Uterus (tissue), 3 donors: ENCODE measurements at regions not wholly inside any gene's neighbourhood (a gene's known extent, or its start where the extent isn't known, plus 50 kb on each side); places are given as distances from the start of the nearest gene placed in this dataset.

Experiments
- DNase-seq, 2 donors: peaks; one replicate each; pipeline ENCODE4 v3.0.0-alpha.2; 2019 to 2020
- H3K27ac ChIP-seq, 2 donors: fragments of 200-600 bp; sonication (generic); 1 replicate in 1 of 2; 2 replicates in 1 of 2; pipeline ENCODE4 v1.5.1; 2016 to 2018
- H3K27me3 ChIP-seq, 2 donors: fragments of 200-600 bp; sonication (generic); one replicate each; pipeline ENCODE4 v1.5.1; 2018 to 2019; ENCODE audit warnings: control low read depth in 1 of 2
- H3K36me3 ChIP-seq, 2 donors: fragments of 200-600 bp; sonication (generic); one replicate each; pipeline ENCODE4 v1.5.1; 2019; ENCODE audit warnings: control low read depth in 1 of 2
- H3K4me1 ChIP-seq, 2 donors: fragments of 200-600 bp; sonication (generic); one replicate each; pipeline ENCODE4 v1.5.1; 2018 to 2019; ENCODE audit warnings: control low read depth in 1 of 2
- H3K4me3 ChIP-seq, 2 donors: fragments of 200-600 bp; sonication (generic); 1 replicate in 1 of 2; 2 replicates in 1 of 2; pipeline ENCODE4 v1.5.1; 2018 to 2019; ENCODE audit warnings: mild to moderate bottlenecking in 1 of 2
- H3K9me3 ChIP-seq, 2 donors: fragments of 200-600 bp; sonication (generic); one replicate each; pipeline ENCODE4 v1.5.1; 2019; ENCODE audit warnings: control low read depth in 1 of 2
- CTCF ChIP-seq, 4 experiments: fragments of 200-600 bp in 2 of 4; fragments of 450-650 bp in 2 of 4; sonication (generic) in 2 of 4; IDR thresholded peaks; one replicate each; pipeline ENCODE4 v1.5.1; 2016 to 2019; ENCODE audit warnings: antibody characterized with exemption in 4 of 4, mild to moderate bottlenecking in 2 of 4, moderate library complexity in 1 of 4
- POLR2A ChIP-seq, 2 donors: fragments of 450-650 bp; IDR thresholded peaks; one replicate each; pipeline ENCODE4 v1.6.1; 2016; ENCODE audit warnings: antibody characterized with exemption in 2 of 2, mild to moderate bottlenecking in 1 of 2, moderate library complexity in 1 of 2
- intact Hi-C: fragments of 100-400 bp; cut with DNase I; formaldehyde crosslinking; loops from one replicate; pipeline ENCODE4 v1.15.1; 2023; ENCODE audit warnings: low total_unique reads
- donor health status: DM: yes; HTN: yes; CAD: no.

GRCh38 chr12:24198936-24199671 lies 249.6 kb upstream of the SOX5 start:
- no peaks in the 10 kb centered on the region for H3K9me3 ChIP-seq
- H3K36me3 ChIP-seq: no peaks in the 10 kb centered on the region
- no peak overlapping the region for H3K4me3 ChIP-seq
- no peak for DNase-seq
- TF ChIP-seq POLR2A (IDR thresholded peaks at IDR 0.05) (no peak), CTCF (IDR thresholded peaks at IDR 0.05) (no peak)
- H3K4me1 ChIP-seq: no peaks in the 10 kb centered on the region
- intact Hi-C loops: no loop called here
- no peaks in the 10 kb centered on the region for H3K27me3 ChIP-seq
- no peak overlapping the region for H3K27ac ChIP-seq

GRCh38 chr12:24198070-24198469 lies 248.6 kb upstream of the SOX5 start:
- no peak overlapping the region for H3K4me3 ChIP-seq
- intact Hi-C loops: no loop called here
- no peaks in the 10 kb centered on the region for H3K9me3 ChIP-seq
- H3K27me3 ChIP-seq: no peaks in the 10 kb centered on the region
- no peak for DNase-seq
- H3K36me3 ChIP-seq: no peaks in the 10 kb centered on the region
- TF ChIP-seq CTCF (IDR thresholded peaks at IDR 0.05) (no peak), POLR2A (IDR thresholded peaks at IDR 0.05) (no peak)
- H3K4me1 ChIP-seq: no peaks in the 10 kb centered on the region
- no peak overlapping the region for H3K27ac ChIP-seq

GRCh38 chr12:24197532-24197931 lies 248.1 kb upstream of the SOX5 start:
- no peak overlapping the region for H3K27ac ChIP-seq
- no peak for DNase-seq
- intact Hi-C loops: no loop called here
- H3K4me1 ChIP-seq: no peaks in the 10 kb centered on the region
- TF ChIP-seq CTCF (IDR thresholded peaks at IDR 0.05): no peak
- TF ChIP-seq POLR2A (IDR thresholded peaks at IDR 0.05): no peak
- H3K36me3 ChIP-seq: no peaks in the 10 kb centered on the region
- H3K4me3 ChIP-seq: no peak overlapping the region
- H3K27me3 ChIP-seq: no peaks in the 10 kb centered on the region
- H3K9me3 ChIP-seq: no peaks in the 10 kb centered on the region

DNA sequence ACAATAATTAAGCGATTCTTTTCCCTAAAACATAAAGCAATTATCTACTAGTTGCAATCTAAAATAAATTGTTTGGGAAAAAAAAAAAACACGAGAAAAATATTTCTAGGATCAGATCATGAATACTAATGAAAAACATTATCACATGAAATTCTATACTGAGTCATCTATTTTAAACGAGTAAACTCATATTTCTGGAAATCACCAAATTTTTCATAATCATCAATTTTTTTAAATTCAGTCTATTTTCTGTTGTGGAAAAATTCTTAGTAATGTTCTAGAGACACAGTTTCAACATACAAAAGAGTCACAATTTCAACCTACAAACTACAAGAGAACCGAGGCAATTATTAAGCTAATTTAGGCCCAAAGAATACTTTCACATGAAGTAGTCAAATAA lies 245.6 kb upstream of the SOX5 start:
- H3K36me3 ChIP-seq: no peaks in the 10 kb centered on the region
- intact Hi-C loops: no loop called here
- no peak for DNase-seq
- no peaks in the 10 kb centered on the region for H3K9me3 ChIP-seq
- H3K4me1 ChIP-seq: no peaks in the 10 kb centered on the region
- no peaks in the 10 kb centered on the region for H3K27me3 ChIP-seq
- no peak for TF ChIP-seq POLR2A (IDR thresholded peaks at IDR 0.05)
- no peak for TF ChIP-seq CTCF (IDR thresholded peaks at IDR 0.05)
- no peak overlapping the region for H3K4me3 ChIP-seq
- H3K27ac ChIP-seq: no peak overlapping the region

- H3K4me3 ChIP-seq: no peak overlapping the region
- H3K27ac ChIP-seq: no peak overlapping the region
- DNase-seq: no peak
- no peaks in the 10 kb centered on the region for H3K27me3 ChIP-seq
- no peaks in the 10 kb centered on the region for H3K36me3 ChIP-seq
- H3K9me3 ChIP-seq: peaks cover 0 to 4% of the 10 kb centered on the region in 2 donors
- intact Hi-C loops: no loop called here
- TF ChIP-seq CTCF (IDR thresholded peaks at IDR 0.05) (no peak), POLR2A (IDR thresholded peaks at IDR 0.05) (no peak)
- no peaks in the 10 kb centered on the region for H3K4me1 ChIP-seq
These were observed 241.6 kb upstream of the SOX5 start for GRCh38 chr12:24191117-24191516.
